Immature natural killer cell (primary cell): ENCODE measurements at regions not wholly inside any gene's neighbourhood (a gene's known extent, or its start where the extent isn't known, plus 50 kb on each side); places are given as distances from the start of the nearest gene placed in this dataset.

ENCODE experiments used
- DNase-seq, 3 donors: peaks; one replicate each; pipeline ENCODE4 v3.0.0; 2022; ENCODE audit warnings: mixed read lengths in 1 of 3
- H3K27ac Mint-ChIP-seq, 6 donors: one replicate each; pipeline ENCODE4 v1.8.0; 2020; ENCODE audit warnings: mixed read lengths in 6 of 6, mild to moderate bottlenecking in 5 of 6, inconsistent platforms in 4 of 6, moderate library complexity in 3 of 6
- H3K27me3 Mint-ChIP-seq, 3 donors: one replicate each; pipeline ENCODE4 v1.8.0; 2020 to 2021; ENCODE audit warnings: low read depth in 3 of 3, mild to moderate bottlenecking in 3 of 3, mixed read lengths in 3 of 3, moderate library complexity in 3 of 3, inconsistent platforms in 1 of 3
- H3K36me3 Mint-ChIP-seq, 3 donors: one replicate each; pipeline ENCODE4 v1.8.0; 2020; ENCODE audit warnings: mixed read lengths in 3 of 3, inconsistent platforms in 2 of 3, mild to moderate bottlenecking in 2 of 3
- H3K4me1 Mint-ChIP-seq, 2 donors: one replicate each; pipeline ENCODE4 v1.8.0; 2020; ENCODE audit warnings: inconsistent platforms in 2 of 2, mild to moderate bottlenecking in 2 of 2, mixed read lengths in 2 of 2, moderate library complexity in 1 of 2
- H3K4me3 Mint-ChIP-seq, 5 donors: one replicate each; pipeline ENCODE4 v1.8.0; 2020; ENCODE audit warnings: mild to moderate bottlenecking in 5 of 5, mixed read lengths in 5 of 5, inconsistent platforms in 3 of 5, moderate library complexity in 3 of 5
- H3K9me3 Mint-ChIP-seq, 6 donors: one replicate each; pipeline ENCODE4 v1.8.0; 2020; ENCODE audit warnings: mild to moderate bottlenecking in 6 of 6, mixed read lengths in 6 of 6, inconsistent platforms in 4 of 6, moderate library complexity in 3 of 6

DNA sequence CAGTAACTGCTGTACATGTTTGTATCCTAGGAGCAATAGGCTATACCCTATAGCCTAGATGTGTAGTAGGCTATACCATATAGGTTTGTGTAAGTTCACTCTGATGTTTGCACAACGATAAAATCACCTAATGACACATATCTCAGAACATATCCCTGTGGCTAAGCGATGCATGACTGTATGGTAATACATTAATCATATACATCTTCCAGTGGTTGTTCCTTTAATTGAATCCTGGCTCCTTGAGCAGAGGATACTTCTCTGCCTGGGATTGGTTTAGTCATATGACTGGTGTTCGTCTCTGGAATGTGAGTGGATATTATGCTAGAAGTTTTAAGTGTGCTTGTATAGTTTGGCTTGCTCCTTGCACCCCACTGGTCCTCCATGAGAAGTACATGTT is 425.8 kb downstream of the MAN2A1 start:
- no peaks in the 10 kb centered on the region for H3K4me1 Mint-ChIP-seq
- peaks cover 0 to 11% (median 2%) of the 10 kb centered on the region in 6 donors for H3K9me3 Mint-ChIP-seq
- H3K36me3 Mint-ChIP-seq = no peaks in the 10 kb centered on the region
- peaks cover 0 to 4% (median 4%) of the 10 kb centered on the region in 3 donors for H3K27me3 Mint-ChIP-seq
- no peak overlapping the region for H3K27ac Mint-ChIP-seq
- H3K4me3 Mint-ChIP-seq = no peak overlapping the region
- no peak for DNase-seq

DNA sequence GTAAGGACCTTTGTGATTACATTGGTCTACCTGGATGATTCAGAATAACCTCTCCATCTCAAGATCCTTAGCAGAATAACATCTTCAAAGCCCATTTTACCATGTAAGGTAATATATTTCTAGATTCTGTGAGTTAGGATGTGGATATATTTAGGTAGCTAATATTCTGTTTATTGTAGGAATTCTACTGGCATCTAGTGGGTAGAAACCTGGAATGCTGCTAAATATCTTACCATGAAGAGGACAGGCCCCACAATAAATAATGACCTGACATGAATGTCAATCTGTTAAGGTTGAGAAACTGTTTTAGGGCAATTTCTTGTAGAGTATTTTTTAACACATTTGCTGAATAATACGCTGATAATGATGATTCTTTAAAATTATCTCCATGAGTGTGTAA is 426.8 kb downstream of the MAN2A1 start:
- Mint-ChIP-seq H3K9me3 (peaks cover 0 to 13% (median 3%) of the 10 kb centered on the region in 6 donors), H3K4me1 (no peaks in the 10 kb centered on the region), H3K4me3 (no peak overlapping the region), H3K36me3 (no peaks in the 10 kb centered on the region), H3K27me3 (peaks cover 0 to 4% (median 4%) of the 10 kb centered on the region in 3 donors), H3K27ac (no peak overlapping the region)
- DNase-seq = no peak

- no peaks in the 10 kb centered on the region for H3K36me3 Mint-ChIP-seq
- no peak overlapping the region for H3K27ac Mint-ChIP-seq
- H3K27me3 Mint-ChIP-seq = peaks cover 0 to 2% (median 0%) of the 10 kb centered on the region in 3 donors
- H3K9me3 Mint-ChIP-seq = peaks cover 0 to 35% (median 13%) of the 10 kb centered on the region in 6 donors
- no peaks in the 10 kb centered on the region for H3K4me1 Mint-ChIP-seq
- H3K4me3 Mint-ChIP-seq = no peak overlapping the region
- no peak for DNase-seq
These were observed 445.5 kb downstream of the MAN2A1 start for GRCh38 chr5:110134963-110135935.

GRCh38 chr5:110150199-110150598 is 460.5 kb downstream of the MAN2A1 start:
- peaks cover 0 to 6% (median 4%) of the 10 kb centered on the region in 6 donors for H3K9me3 Mint-ChIP-seq
- no peaks in the 10 kb centered on the region for H3K4me1 Mint-ChIP-seq
- H3K27me3 Mint-ChIP-seq = no peaks in the 10 kb centered on the region
- no peaks in the 10 kb centered on the region for H3K36me3 Mint-ChIP-seq
- no peak overlapping the region for H3K4me3 Mint-ChIP-seq
- no peak for DNase-seq
- H3K27ac Mint-ChIP-seq = no peak overlapping the region

GRCh38 chr5:110159202-110159601 is 469.5 kb downstream of the MAN2A1 start:
- DNase-seq = no peak
- Mint-ChIP-seq H3K27me3 (peaks cover 0 to 4% (median 0%) of the 10 kb centered on the region in 3 donors), H3K4me3 (no peak overlapping the region), H3K9me3 (peaks cover 0 to 2% (median 0%) of the 10 kb centered on the region in 6 donors), H3K4me1 (no peaks in the 10 kb centered on the region), H3K27ac (no peak overlapping the region), H3K36me3 (no peaks in the 10 kb centered on the region)

DNA sequence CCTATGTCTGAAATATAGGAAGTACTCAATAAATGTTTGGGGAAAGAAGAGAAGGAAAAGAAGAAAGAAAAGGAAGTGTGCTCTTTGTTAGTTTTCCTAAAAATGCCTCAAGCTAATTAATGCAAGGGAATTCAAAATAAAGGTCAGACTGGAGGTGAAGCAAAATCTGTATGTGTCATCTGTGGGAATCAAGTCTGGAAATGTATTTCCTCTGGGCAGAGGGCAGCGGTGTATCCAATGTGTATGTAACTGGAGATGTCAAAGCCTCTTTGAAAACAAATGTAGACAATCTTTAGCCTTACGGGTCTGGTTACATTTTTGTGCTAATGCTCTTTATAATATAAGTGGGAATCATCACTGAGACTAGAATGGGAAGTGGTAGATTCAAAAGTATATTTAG is 471.4 kb downstream of the MAN2A1 start:
- H3K9me3 Mint-ChIP-seq = no peaks in the 10 kb centered on the region
- H3K36me3 Mint-ChIP-seq = no peaks in the 10 kb centered on the region
- H3K4me1 Mint-ChIP-seq = no peaks in the 10 kb centered on the region
- H3K27me3 Mint-ChIP-seq = peaks cover 0 to 4% (median 0%) of the 10 kb centered on the region in 3 donors
- H3K27ac Mint-ChIP-seq = no peak overlapping the region
- H3K4me3 Mint-ChIP-seq = no peak overlapping the region
- no peak for DNase-seq

GRCh38 chr5:110165366-110165765 is 475.6 kb downstream of the MAN2A1 start:
- no peak overlapping the region for H3K4me3 Mint-ChIP-seq
- H3K4me1 Mint-ChIP-seq = no peaks in the 10 kb centered on the region
- H3K36me3 Mint-ChIP-seq = no peaks in the 10 kb centered on the region
- peaks cover 0 to 13% (median 2%) of the 10 kb centered on the region in 6 donors for H3K9me3 Mint-ChIP-seq
- DNase-seq = no peak
- peaks cover 0 to 4% (median 4%) of the 10 kb centered on the region in 3 donors for H3K27me3 Mint-ChIP-seq
- H3K27ac Mint-ChIP-seq = no peak overlapping the region

- DNase-seq = no peak
- H3K36me3 Mint-ChIP-seq = no peaks in the 10 kb centered on the region
- peaks cover 0 to 4% (median 4%) of the 10 kb centered on the region in 3 donors for H3K27me3 Mint-ChIP-seq
- H3K4me1 Mint-ChIP-seq = no peaks in the 10 kb centered on the region
- no peak overlapping the region for H3K4me3 Mint-ChIP-seq
- no peak overlapping the region for H3K27ac Mint-ChIP-seq
- peaks cover 0 to 24% (median 9%) of the 10 kb centered on the region in 6 donors for H3K9me3 Mint-ChIP-seq
These were observed 477.7 kb downstream of the MAN2A1 start for GRCh38 chr5:110167384-110167783.

DNA sequence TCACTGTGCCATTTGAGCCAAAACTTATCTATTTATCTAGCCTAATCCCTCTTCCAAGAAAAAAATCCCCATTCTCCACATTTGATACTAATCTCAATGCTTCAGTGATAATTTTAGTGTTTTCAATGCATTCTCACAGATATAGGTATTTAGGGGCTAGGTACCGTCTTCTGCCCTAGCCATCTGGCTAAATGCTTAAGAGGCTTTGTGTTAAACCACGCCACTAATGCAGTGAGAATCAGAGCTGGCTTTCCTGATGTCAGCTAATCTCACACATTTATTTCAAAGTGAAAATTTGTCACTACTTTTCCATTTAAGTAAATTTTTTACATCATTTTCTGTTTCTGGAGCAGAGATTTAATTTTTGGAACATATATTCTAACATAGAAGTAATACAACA is 479.7 kb downstream of the MAN2A1 start:
- H3K27me3 Mint-ChIP-seq = peaks cover 0 to 4% (median 0%) of the 10 kb centered on the region in 3 donors
- H3K4me3 Mint-ChIP-seq = no peak overlapping the region
- H3K9me3 Mint-ChIP-seq = peaks cover 3 to 24% (median 9%) of the 10 kb centered on the region in 6 donors
- no peaks in the 10 kb centered on the region for H3K4me1 Mint-ChIP-seq
- H3K36me3 Mint-ChIP-seq = no peaks in the 10 kb centered on the region
- DNase-seq = no peak
- no peak overlapping the region for H3K27ac Mint-ChIP-seq

DNA sequence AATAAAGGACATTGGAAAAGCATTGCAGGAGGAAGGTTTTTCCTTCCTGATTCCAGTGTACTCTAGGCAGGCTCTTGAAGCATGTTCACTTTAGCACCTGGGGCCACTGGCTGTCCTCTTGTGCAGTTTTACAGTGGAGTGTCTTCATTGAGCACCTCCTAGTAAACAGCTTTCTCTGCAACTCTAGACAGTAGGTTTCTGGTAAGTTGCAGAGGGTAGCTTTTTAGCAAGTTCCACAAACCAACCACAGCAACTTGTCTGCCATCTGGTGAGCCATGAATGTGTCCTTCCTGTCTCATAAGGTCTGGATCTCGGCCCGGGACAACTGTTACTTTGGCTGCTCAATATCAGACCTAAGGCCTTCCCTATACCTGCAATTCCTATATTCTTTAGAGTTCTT is 488.0 kb downstream of the MAN2A1 start:
- no peak for DNase-seq
- H3K4me3 Mint-ChIP-seq = no peak overlapping the region
- H3K9me3 Mint-ChIP-seq = peaks cover 0 to 5% (median under 1%) of the 10 kb centered on the region in 6 donors
- no peaks in the 10 kb centered on the region for H3K27me3 Mint-ChIP-seq
- H3K4me1 Mint-ChIP-seq = no peaks in the 10 kb centered on the region
- no peaks in the 10 kb centered on the region for H3K36me3 Mint-ChIP-seq
- no peak overlapping the region for H3K27ac Mint-ChIP-seq

- DNase-seq = no peak
These were observed 489.6 kb downstream of the MAN2A1 start for GRCh38 chr5:110179321-110179720.

DNA sequence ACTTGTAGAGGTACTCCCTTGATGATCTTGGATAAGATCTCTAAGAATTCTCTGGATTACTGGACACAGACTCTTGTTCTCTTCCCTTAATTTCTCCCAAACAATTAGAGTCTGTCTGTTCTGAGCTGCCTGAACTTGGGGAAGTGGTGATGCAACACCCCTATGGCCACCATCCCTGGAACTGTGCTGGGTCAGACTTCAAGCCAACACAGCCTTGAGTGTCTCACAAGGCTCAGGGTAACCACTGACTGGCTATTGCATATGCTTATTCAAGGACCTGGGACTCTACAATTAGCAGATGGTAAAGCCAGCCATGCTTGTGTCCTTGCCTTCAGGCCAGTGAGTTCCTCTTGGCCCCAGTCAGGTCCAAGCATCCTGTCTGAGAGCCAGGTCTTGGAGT is 504.5 kb downstream of the MAN2A1 start:
- H3K36me3 Mint-ChIP-seq = peaks cover 0 to 6% (median 0%) of the 10 kb centered on the region in 3 donors
- no peak overlapping the region for H3K4me3 Mint-ChIP-seq
- no peaks in the 10 kb centered on the region for H3K4me1 Mint-ChIP-seq
- no peak for DNase-seq
- H3K27ac Mint-ChIP-seq = no peak overlapping the region
- H3K27me3 Mint-ChIP-seq = peaks cover 0 to 1% (median 0%) of the 10 kb centered on the region in 3 donors
- H3K9me3 Mint-ChIP-seq = peaks cover 0 to 18% (median 3%) of the 10 kb centered on the region in 6 donors

More at GRCh38 chr5:110179321-110179720, 489.6 kb downstream of the MAN2A1 start:
- no peak overlapping the region for H3K27ac Mint-ChIP-seq
- no peak overlapping the region for H3K4me3 Mint-ChIP-seq
- peaks cover 0 to 5% (median under 1%) of the 10 kb centered on the region in 6 donors for H3K9me3 Mint-ChIP-seq
- no peaks in the 10 kb centered on the region for H3K36me3 Mint-ChIP-seq
- H3K27me3 Mint-ChIP-seq = peaks cover 0 to 1% (median 0%) of the 10 kb centered on the region in 3 donors
- H3K4me1 Mint-ChIP-seq = no peaks in the 10 kb centered on the region

GRCh38 chr5:110195288-110195687 is 505.6 kb downstream of the MAN2A1 start:
- Mint-ChIP-seq H3K36me3 (peaks cover 0 to 6% (median 0%) of the 10 kb centered on the region in 3 donors), H3K9me3 (peaks cover 0 to 13% (median 3%) of the 10 kb centered on the region in 6 donors), H3K4me1 (no peaks in the 10 kb centered on the region), H3K27me3 (no peaks in the 10 kb centered on the region), H3K27ac (no peak overlapping the region), H3K4me3 (no peak overlapping the region)
- no peak for DNase-seq

GRCh38 chr5:110201791-110202190 is 512.1 kb downstream of the MAN2A1 start:
- H3K27me3 Mint-ChIP-seq = no peaks in the 10 kb centered on the region
- H3K27ac Mint-ChIP-seq = no peak overlapping the region
- H3K9me3 Mint-ChIP-seq = peaks cover 0 to 11% (median 4%) of the 10 kb centered on the region in 6 donors
- H3K4me3 Mint-ChIP-seq = no peak overlapping the region
- no peak for DNase-seq
- H3K36me3 Mint-ChIP-seq = no peaks in the 10 kb centered on the region
- no peaks in the 10 kb centered on the region for H3K4me1 Mint-ChIP-seq
